H9 (cell line): ENCODE measurements at regions not wholly inside any gene's neighbourhood (a gene's known extent, or its start where the extent isn't known, plus 50 kb on each side); places are given as distances from the start of the nearest gene placed in this dataset.

Source experiments
- DNase-seq: peaks from one replicate; pipeline ENCODE4 v3.0.0-alpha.2; 2017
- H2AFZ ChIP-seq: one replicate; pipeline ENCODE4 v1.6.1; 2013; ENCODE audit warnings: mild to moderate bottlenecking, low read length, control low read depth, moderate library complexity
- H2AK5ac ChIP-seq: 2 replicates; pipeline ENCODE4 v1.6.1; 2013; ENCODE audit warnings: low read length, control low read depth, mixed read lengths; ENCODE audit not compliant: insufficient read length
- H2BK120ac ChIP-seq: one replicate; pipeline ENCODE4 v1.6.1; 2013; ENCODE audit warnings: low read depth, mild to moderate bottlenecking, low read length, control low read depth, inconsistent platforms; ENCODE audit not compliant: poor library complexity, severe bottlenecking
- H2BK12ac ChIP-seq: 2 replicates; pipeline ENCODE4 v1.6.1; 2013; ENCODE audit warnings: low read length, control low read depth, mixed read lengths, low read depth; ENCODE audit not compliant: insufficient read length
- H2BK15ac ChIP-seq: 2 replicates; pipeline ENCODE4 v1.6.1; 2013; ENCODE audit warnings: low read depth, low read length, control low read depth
- H2BK20ac ChIP-seq: one replicate; pipeline ENCODE4 v1.6.1; 2013; ENCODE audit warnings: low read depth, mild to moderate bottlenecking, low read length, control low read depth, inconsistent platforms; ENCODE audit not compliant: poor library complexity, severe bottlenecking
- H2BK5ac ChIP-seq: 2 replicates; pipeline ENCODE4 v1.6.1; 2013; ENCODE audit warnings: low read length, control low read depth, mixed read lengths; ENCODE audit not compliant: insufficient read length
- H3K14ac ChIP-seq: 2 replicates; pipeline ENCODE4 v1.6.1; 2013; ENCODE audit warnings: low read length, control low read depth; ENCODE audit not compliant: insufficient read depth
- H3K18ac ChIP-seq: 2 replicates; pipeline ENCODE4 v1.6.1; 2013; ENCODE audit warnings: low read depth, mild to moderate bottlenecking, mixed read lengths, low read length, control low read depth; ENCODE audit not compliant: insufficient read length
- H3K23ac ChIP-seq: 2 replicates; pipeline ENCODE4 v1.6.1; 2013; ENCODE audit warnings: low read length, control low read depth, mixed read lengths, low read depth; ENCODE audit not compliant: insufficient read length
- H3K23me2 ChIP-seq: 2 replicates; pipeline ENCODE4 v1.6.1; 2013; ENCODE audit warnings: low read depth, mild to moderate bottlenecking, mixed read lengths, low read length, control low read depth; ENCODE audit not compliant: insufficient read length, poor library complexity, severe bottlenecking
- H3K27ac ChIP-seq: 2 replicates; pipeline ENCODE4 v1.5.1; 2013; ENCODE audit warnings: low read length, control low read depth, mixed read lengths, low read depth; ENCODE audit not compliant: insufficient read length
- H3K27me3 ChIP-seq: 2 replicates; pipeline ENCODE4 v1.6.1; 2013; ENCODE audit warnings: low read length, control low read depth, inconsistent platforms; ENCODE audit not compliant: insufficient read depth
- H3K4ac ChIP-seq: 2 replicates; pipeline ENCODE4 v1.6.1; 2013; ENCODE audit warnings: low read depth, mild to moderate bottlenecking, control low read depth, inconsistent platforms, low read length, moderate library complexity
- H3K4me1 ChIP-seq: 2 replicates; pipeline ENCODE4 v1.6.1; 2013; ENCODE audit warnings: low read length, control low read depth, inconsistent platforms; ENCODE audit not compliant: insufficient read depth
- H3K4me2 ChIP-seq: 2 replicates; pipeline ENCODE4 v1.6.1; 2013; ENCODE audit warnings: low read length, control low read depth, mixed read lengths; ENCODE audit not compliant: insufficient read length, insufficient read depth
- H3K56ac ChIP-seq: 2 replicates; pipeline ENCODE4 v1.6.1; 2013; ENCODE audit warnings: low read depth, mild to moderate bottlenecking, mixed read lengths, low read length, control low read depth; ENCODE audit not compliant: insufficient read length
- H3K79me1 ChIP-seq: 2 replicates; pipeline ENCODE4 v1.6.1; 2013; ENCODE audit warnings: low read depth, mild to moderate bottlenecking, moderate library complexity, low read length, control low read depth, inconsistent platforms; ENCODE audit not compliant: insufficient read depth, poor library complexity, severe bottlenecking
- H3K79me2 ChIP-seq: 2 replicates; pipeline ENCODE4 v1.6.1; 2013; ENCODE audit warnings: low read length, control low read depth, inconsistent platforms; ENCODE audit not compliant: insufficient read depth
- H3K9ac ChIP-seq: 2 replicates; pipeline ENCODE4 v1.6.1; 2013; ENCODE audit warnings: low read length, control low read depth, mixed read lengths; ENCODE audit not compliant: insufficient read length; ENCODE audit errors: extremely low read depth
- H3K9me3 ChIP-seq: one replicate; pipeline ENCODE4 v1.6.1; 2013; ENCODE audit warnings: low read depth, low read length, inconsistent platforms; ENCODE audit not compliant: control insufficient read depth
- H3T11ph ChIP-seq: one replicate; pipeline ENCODE4 v1.6.1; 2013; ENCODE audit warnings: mild to moderate bottlenecking, low read length, control low read depth, inconsistent platforms
- H4K20me1 ChIP-seq: one replicate; pipeline ENCODE4 v1.6.1; 2013; ENCODE audit not compliant: control insufficient read depth, insufficient read length, insufficient read depth
- H4K5ac ChIP-seq: 2 replicates; pipeline ENCODE4 v1.6.1; 2013; ENCODE audit warnings: low read depth, mild to moderate bottlenecking, mixed read lengths, low read length, control low read depth; ENCODE audit not compliant: insufficient read length
- H4K8ac ChIP-seq: replicated peaks from 2 replicates; pipeline ENCODE4 v1.6.1; 2013; ENCODE audit warnings: low read length, control low read depth, mixed read lengths, low read depth; ENCODE audit not compliant: insufficient read length
- H4K91ac ChIP-seq: 2 replicates; pipeline ENCODE4 v1.6.1; 2013; ENCODE audit warnings: low read depth, mild to moderate bottlenecking, moderate library complexity, mixed read lengths, low read length, control low read depth; ENCODE audit not compliant: insufficient read length
- H3K27ac Mint-ChIP-seq, 3 experiments: 2 replicates in 2 of 3; 3 replicates in 1 of 3; pipeline ENCODE4 v1.8.0; 2020 to 2021; ENCODE audit warnings: mixed read lengths in 3 of 3, mild to moderate bottlenecking in 1 of 3, moderate library complexity in 1 of 3
- H3K27me3 Mint-ChIP-seq: 2 replicates; pipeline ENCODE4 v1.8.0; 2021; ENCODE audit warnings: low read depth, mild to moderate bottlenecking, moderate library complexity, mixed read lengths
- H3K36me3 Mint-ChIP-seq, 3 experiments: 2 replicates in 2 of 3; 3 replicates in 1 of 3; pipeline ENCODE4 v1.8.0; 2020 to 2021; ENCODE audit warnings: low read depth in 3 of 3, mixed read lengths in 3 of 3; ENCODE audit not compliant: insufficient read depth in 1 of 3
- H3K4me1 Mint-ChIP-seq, 2 experiments: 2 replicates each; pipeline ENCODE4 v1.8.0; 2020; ENCODE audit warnings: mixed read lengths in 2 of 2
- H3K4me3 Mint-ChIP-seq, 2 experiments: 2 replicates in 1 of 2; 3 replicates in 1 of 2; pipeline ENCODE4 v1.8.0; 2020 to 2021; ENCODE audit warnings: mild to moderate bottlenecking in 2 of 2, mixed read lengths in 2 of 2, moderate library complexity in 1 of 2
- H3K9me3 Mint-ChIP-seq, 2 experiments: 2 replicates in 1 of 2; 3 replicates in 1 of 2; pipeline ENCODE4 v1.8.0; 2020; ENCODE audit warnings: mild to moderate bottlenecking in 2 of 2, mixed read lengths in 2 of 2, moderate library complexity in 1 of 2
- WGBS: extraction: QIAGEN DNeasy Blood & Tissue Kit; methylation state at CpG from one replicate; pipeline ENCODE4 v1.1.7; 2013; ENCODE audit warnings: missing lambda C conversion rate, low lambda C conversion rate, mixed read lengths; ENCODE audit not compliant: insufficient read length; ENCODE audit errors: extremely low coverage; 5-methylcytosine and 5-hydroxymethylcytosine counted together
- TF ChIP-seq, protein P1 (sequence below): fragments of 200-600 bp; sonication (generic); conservative IDR thresholded peaks from 3 replicates; pipeline ENCODE4 v1.8.0; 2021; ENCODE audit warnings: antibody characterized with exemption, mild to moderate bottlenecking

DNA sequence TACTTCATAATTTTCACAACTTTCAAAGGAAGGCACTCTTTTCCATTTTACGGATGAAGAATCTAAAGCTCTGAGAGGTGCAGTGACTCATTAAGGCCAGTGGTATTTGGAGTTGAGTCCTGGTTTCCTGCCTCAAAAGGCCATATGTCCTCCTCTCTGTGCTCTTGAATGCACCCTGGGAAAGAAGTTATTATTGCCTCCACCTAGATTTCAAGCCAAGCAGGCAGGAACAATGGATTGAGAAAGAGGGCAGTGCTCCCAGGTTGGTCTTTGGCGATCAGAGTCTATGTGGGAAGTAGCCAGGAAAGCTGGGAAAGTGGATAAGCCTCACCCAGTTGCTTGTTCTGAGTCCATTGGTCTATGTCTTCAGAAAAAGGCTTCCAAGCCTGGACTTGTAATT, 165.0 kb downstream of the MAFB start:
- peaks cover 0 to 5% of the 10 kb centered on the region in 2 experiments; a peak in 2 of 5 replicates for H3K9me3 Mint-ChIP-seq
- no peaks in the 10 kb centered on the region for H4K20me1 ChIP-seq
- H3T11ph ChIP-seq, result no peak overlapping the region
- no peak overlapping the region for H2BK12ac ChIP-seq
- no peak overlapping the region for H3K14ac ChIP-seq
- H3K27me3 Mint-ChIP-seq, result peaks cover 2% of the 10 kb centered on the region
- no peak overlapping the region for H3K27ac Mint-ChIP-seq
- H3K27ac ChIP-seq, result no peak overlapping the region
- TF ChIP-seq, protein P1, sequence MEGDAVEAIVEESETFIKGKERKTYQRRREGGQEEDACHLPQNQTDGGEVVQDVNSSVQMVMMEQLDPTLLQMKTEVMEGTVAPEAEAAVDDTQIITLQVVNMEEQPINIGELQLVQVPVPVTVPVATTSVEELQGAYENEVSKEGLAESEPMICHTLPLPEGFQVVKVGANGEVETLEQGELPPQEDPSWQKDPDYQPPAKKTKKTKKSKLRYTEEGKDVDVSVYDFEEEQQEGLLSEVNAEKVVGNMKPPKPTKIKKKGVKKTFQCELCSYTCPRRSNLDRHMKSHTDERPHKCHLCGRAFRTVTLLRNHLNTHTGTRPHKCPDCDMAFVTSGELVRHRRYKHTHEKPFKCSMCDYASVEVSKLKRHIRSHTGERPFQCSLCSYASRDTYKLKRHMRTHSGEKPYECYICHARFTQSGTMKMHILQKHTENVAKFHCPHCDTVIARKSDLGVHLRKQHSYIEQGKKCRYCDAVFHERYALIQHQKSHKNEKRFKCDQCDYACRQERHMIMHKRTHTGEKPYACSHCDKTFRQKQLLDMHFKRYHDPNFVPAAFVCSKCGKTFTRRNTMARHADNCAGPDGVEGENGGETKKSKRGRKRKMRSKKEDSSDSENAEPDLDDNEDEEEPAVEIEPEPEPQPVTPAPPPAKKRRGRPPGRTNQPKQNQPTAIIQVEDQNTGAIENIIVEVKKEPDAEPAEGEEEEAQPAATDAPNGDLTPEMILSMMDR, result no peak
- no peaks in the 10 kb centered on the region for H3K9me3 ChIP-seq
- no peaks in the 10 kb centered on the region for H3K79me1 ChIP-seq
- no peaks in the 10 kb centered on the region for H3K79me2 ChIP-seq
- H2BK20ac ChIP-seq, result no peak overlapping the region
- H2BK5ac ChIP-seq, result no peak overlapping the region
- no peak overlapping the region for H3K4ac ChIP-seq
- no peak overlapping the region for H3K4me3 Mint-ChIP-seq
- H3K18ac ChIP-seq, result no peak overlapping the region
- H4K8ac ChIP-seq, result no peak overlapping the region
- H3K23me2 ChIP-seq, result no peaks in the 10 kb centered on the region
- no peak overlapping the region for H3K56ac ChIP-seq
- H3K4me1 ChIP-seq, result no peaks in the 10 kb centered on the region
- H3K4me1 Mint-ChIP-seq, result no peaks in the 10 kb centered on the region
- no peak overlapping the region for H2BK15ac ChIP-seq
- no peak overlapping the region for H4K91ac ChIP-seq
- no peak overlapping the region for H2AFZ ChIP-seq
- no peak overlapping the region for H2AK5ac ChIP-seq
- H4K5ac ChIP-seq, result no peak overlapping the region
- no peak overlapping the region for H2BK120ac ChIP-seq
- H3K23ac ChIP-seq, result no peak overlapping the region
- no peak for DNase-seq
- H3K9ac ChIP-seq, result no peak overlapping the region
- no peaks in the 10 kb centered on the region for H3K27me3 ChIP-seq
- no CpG with 5 or more reads among the region's 2 CpGs for WGBS
- H3K36me3 Mint-ChIP-seq, result no peaks in the 10 kb centered on the region; a peak in 2 of 7 replicates
- H3K4me2 ChIP-seq, result no peak overlapping the region
